Skin epidermis (tissue), 12 donors: ENCODE measurements at regions not wholly inside any gene's neighbourhood (a gene's known extent, or its start where the extent isn't known, plus 50 kb on each side); places are given as distances from the start of the nearest gene placed in this dataset.
"Not testable (repeated sequence)": the region's sequence is repeated elsewhere in the genome, so short reads cannot be mapped to it uniquely, and the experiment has no call there.

ENCODE experiments used
- H3K27ac ChIP-seq, 21 experiments: fragments of 200-600 bp; sonication (generic) in 11 of 21; one replicate each; pipeline ENCODE4 v1.5.0; 2020; ENCODE audit warnings: mild to moderate bottlenecking in 3 of 21, inconsistent platforms in 2 of 21, moderate library complexity in 2 of 21
- H3K4me3 ChIP-seq, 7 experiments: fragments of 200-600 bp; sonication (generic) in 2 of 7; one replicate each; pipeline ENCODE4 v1.5.0; 2020; ENCODE audit warnings: inconsistent platforms in 2 of 7, mild to moderate bottlenecking in 2 of 7, moderate library complexity in 1 of 7

DNA sequence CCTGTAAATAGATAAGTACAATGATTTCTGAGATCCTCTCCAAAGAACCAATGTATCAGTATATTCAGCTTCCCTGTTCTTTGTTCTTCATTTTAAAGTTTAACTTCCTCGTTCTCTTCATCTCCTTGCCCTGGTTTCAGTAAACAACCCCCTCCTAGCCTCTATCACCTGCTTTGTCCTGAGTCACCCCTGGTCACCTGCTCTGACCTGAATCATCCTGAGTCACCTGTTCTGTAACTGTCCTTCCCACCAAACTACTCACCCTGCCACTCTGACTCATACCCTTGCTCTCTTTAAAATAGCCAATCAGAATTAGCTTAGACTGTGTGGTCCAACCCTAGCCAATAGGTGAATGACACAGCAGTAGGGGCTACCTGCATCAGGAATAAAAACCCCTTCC lies 313.0 kb upstream of the LRRC3B start:
- H3K27ac ChIP-seq, H3K4me3 ChIP-seq: not testable (repeated sequence)

DNA sequence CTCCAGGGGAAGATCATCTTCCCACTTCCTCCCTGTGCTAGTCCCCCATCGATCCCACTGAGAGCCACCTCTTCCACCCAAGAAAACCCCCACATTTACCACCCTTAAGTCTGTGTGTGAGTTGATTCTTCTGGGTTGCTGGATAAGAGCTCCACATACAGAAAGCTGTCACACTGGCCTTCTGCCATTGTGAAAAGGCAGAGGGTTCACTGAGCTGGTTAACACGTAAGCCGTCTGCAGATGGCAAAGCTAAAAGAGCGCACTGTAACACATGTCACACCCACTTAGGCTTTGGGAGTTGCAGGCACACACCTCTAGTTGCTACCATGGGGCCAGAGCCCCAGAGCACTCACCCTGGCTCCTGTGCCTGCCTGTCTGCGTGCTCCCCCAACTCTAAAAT lies 309.8 kb upstream of the LRRC3B start:
- H3K4me3 ChIP-seq: no peak overlapping the region
- H3K27ac ChIP-seq: no peak overlapping the region

DNA sequence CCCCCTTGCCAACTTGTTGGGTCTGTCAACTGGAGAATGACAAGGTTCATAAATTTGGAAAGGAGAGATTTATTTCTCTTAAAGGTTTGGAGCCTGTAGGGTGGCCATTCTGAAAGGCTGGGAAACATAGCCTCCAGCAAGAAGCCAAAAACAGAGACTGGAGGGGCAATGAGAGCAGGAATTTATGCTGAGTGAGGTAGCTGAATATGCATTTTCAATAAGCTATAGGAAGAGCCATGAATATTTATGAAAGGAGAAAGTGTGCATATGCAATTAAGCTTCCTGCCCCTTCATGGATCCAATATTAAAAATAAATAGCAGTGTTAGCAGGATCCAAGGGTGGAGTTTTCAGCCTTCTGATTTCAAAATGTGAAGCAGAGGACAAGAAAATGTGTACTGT lies 306.1 kb upstream of the LRRC3B start:
- Histone ChIP-seq H3K27ac (no peak overlapping the region), H3K4me3 (no peak overlapping the region)

DNA sequence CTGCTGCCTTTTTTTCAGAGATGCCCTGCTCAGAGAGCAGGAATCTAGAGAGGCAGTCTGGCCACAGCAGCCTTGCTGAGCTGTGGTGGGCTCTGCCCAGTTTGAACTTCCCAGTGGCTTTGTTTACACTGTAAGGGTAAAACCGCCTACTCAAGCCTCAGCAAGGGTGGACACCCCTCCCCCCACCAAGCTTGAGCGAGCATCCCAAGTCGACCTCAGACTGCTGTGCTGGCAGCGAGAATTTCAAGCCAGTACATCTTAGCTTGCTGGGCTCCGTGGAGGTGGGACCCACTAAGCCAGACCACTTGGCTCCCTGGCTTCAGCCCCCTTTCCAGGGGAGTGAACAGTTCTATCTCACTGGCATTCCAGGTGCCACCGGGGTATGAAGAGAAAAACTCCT lies 298.8 kb upstream of the LRRC3B start:
- not testable (repeated sequence) for H3K27ac ChIP-seq, H3K4me3 ChIP-seq

DNA sequence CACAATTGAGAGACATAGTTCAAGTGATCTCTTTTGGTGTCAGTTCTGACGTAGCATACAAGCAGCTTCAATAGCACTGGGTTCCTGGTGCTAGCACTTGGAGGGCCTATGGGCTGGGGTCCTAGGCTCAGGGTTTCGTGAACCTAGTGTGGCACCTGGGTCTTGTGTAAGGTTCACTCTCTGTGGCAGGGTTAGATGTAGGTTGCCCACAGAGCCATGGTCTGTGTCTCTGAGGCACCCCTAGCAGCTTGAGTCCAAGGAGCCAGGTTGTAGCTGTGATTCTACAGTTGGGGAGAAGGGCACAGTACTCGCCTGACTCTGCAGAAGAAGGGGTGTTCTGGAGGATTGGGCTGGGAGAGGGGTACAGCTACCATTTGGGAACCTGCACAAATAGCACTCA lies 282.6 kb upstream of the LRRC3B start:
- Histone ChIP-seq H3K4me3 (no peak overlapping the region), H3K27ac (no peak overlapping the region)

DNA sequence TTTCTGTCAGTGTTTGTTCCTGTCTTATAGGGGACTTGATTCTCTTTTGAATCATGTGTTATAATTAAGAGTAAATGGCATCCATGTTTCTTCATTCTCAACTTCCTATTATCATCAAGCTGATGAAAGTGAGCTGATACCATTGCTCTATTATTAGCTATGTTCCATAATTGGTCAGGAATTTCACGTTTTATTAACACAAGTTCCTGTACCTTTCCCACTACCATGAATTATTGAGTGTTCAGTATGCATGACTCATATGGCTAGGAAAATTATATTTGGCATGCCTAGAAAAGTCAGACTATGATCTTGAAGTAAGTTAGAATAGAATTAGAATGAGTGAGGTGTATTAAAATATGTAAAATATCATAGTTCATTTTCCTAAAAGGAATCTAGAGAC lies 278.9 kb upstream of the LRRC3B start:
- H3K27ac ChIP-seq: no peak overlapping the region
- no peak overlapping the region for H3K4me3 ChIP-seq

DNA sequence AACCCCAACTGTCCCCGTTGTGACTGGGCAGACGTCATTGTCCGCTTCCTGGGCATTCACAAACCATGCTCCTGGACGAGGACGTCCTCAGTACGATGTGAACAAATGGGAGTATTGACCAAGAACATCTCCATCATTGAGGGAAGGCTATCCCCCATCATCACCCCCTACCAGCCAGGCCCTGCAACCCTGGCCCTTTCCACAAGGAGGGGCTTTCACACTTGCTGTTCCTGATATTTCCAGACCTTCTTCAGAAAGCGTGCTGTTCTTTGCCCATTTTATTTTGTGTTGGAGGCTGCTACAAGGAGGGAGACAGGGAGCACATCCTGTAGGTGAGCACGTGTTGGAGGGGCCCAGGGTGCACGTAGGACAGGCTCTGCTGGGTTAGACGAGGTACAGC lies 277.0 kb upstream of the LRRC3B start:
- Histone ChIP-seq H3K4me3 (no peak overlapping the region), H3K27ac (no peak overlapping the region)

DNA sequence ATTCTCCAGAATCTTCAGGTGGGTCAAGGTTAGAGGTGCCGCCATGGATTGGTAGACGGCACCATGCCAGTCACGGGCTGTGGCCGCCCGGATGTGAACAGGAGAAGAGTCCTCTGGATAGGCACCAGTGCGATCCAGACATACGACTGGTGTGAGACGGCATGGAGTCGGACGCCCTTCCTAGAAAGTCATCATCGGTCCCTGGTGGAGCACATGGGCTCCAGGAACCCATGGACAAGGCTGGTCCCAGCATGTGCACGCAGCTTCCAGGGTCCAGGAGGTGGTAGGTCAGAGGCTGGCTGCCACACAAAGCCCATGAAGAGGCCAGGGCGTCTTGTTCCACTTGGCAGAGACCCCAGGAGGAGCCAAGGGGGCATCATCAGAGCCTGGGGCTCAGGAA lies 276.1 kb upstream of the LRRC3B start:
- no peak overlapping the region for H3K27ac ChIP-seq

DNA sequence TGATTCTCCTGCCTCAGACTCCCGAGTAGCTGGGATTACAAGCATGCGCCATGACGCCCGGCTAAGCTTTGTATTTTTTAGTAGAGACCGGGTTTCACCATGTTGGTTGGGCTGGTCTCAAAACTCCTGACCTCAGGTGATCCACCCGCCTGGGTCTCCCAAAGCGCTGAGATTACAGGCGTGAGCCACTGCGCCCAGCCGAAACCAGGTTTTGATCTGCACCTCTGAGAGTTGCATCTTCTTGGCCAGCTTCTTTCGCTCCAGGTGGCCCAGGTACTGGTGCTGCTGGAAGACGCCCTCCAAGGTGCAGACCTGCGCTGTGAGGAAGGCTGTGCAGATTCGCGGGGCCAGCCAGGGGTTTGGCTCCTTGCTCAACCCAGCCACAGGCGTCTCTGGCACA lies 275.4 kb upstream of the LRRC3B start:
- Histone ChIP-seq H3K4me3 (no peak overlapping the region), H3K27ac (no peak overlapping the region)

More for the DNA sequence above, 276.1 kb upstream of the LRRC3B start:
- H3K4me3 ChIP-seq: no peak overlapping the region

DNA sequence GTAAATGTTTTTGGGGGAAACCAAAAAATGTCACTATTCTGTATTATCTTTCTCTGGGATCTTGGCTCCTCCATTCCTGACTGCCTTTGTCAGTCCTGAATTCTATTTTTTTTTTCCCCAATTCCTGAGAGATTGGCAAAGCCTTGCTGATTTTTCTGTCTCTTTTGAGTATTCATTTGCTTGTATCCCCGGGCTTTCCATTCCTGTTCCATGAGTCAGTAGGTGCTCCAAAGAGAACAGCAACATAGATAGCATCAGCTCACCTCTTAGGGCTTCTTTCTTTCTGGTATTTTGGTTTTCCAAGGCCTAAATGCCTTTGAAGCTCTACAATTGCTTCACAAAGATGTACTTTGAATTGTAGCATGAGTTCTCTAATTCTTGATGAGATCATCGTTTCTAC lies 271.7 kb upstream of the LRRC3B start:
- no peak overlapping the region for H3K4me3 ChIP-seq
- H3K27ac ChIP-seq: no peak overlapping the region

DNA sequence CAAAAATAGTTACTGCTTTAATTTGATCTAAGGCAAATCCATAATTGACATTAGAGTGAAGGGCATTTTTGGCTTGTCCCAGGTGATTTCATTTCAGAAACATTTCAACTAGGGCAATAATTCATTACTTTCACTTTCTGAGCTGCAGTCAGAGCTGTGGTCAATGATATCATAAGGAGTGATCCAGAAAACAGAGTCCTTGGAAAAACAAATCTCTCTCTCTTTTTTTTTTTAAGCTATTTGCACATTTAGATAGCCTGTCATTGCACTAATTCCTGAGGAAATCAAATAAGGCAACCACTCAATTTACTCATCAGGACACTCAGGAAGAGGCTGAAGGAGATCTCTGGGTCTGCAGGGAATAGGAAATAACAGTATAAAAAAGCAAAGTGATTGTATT lies 269.5 kb upstream of the LRRC3B start:
- Histone ChIP-seq H3K27ac (no peak overlapping the region), H3K4me3 (no peak overlapping the region)

DNA sequence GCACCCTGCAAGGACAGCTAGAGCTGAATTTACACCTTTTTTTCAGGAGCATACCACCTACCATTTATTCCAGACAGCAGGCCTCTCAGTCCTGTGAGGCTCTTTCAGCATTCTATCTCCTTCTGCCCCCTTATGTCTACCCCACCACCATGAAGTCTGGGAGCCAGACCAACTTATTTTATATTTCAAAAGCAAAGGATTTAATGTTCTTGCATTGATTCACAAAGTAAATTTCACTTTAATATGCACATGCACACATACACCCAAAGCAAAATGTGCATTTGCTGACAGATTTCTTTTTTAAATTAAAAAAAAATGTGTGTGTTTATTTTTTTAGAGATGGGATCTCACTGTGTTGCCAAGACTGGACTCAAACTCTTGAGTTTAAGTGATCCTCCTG lies 264.2 kb upstream of the LRRC3B start:
- Histone ChIP-seq H3K4me3 (no peak overlapping the region), H3K27ac (no peak overlapping the region)

DNA sequence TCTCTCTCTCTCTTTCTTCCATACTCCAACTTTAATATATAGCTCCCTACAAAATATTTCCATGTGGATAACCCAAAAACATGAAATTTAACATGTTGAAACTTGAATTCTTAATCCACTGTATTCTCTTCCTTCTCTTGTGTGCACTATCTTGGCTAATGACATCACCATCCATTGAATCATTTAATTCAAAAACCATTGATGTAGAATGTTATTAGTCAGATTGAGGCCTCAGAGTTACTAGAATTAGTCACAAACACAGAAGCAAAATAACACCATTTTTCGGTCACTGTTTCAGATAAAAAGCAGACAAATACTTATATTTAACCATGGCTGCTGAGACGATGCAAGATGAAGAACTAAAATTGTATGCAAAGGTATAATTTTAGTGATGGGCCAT lies 256.9 kb upstream of the LRRC3B start:
- H3K4me3 ChIP-seq: no peak overlapping the region
- H3K27ac ChIP-seq: no peak overlapping the region

DNA sequence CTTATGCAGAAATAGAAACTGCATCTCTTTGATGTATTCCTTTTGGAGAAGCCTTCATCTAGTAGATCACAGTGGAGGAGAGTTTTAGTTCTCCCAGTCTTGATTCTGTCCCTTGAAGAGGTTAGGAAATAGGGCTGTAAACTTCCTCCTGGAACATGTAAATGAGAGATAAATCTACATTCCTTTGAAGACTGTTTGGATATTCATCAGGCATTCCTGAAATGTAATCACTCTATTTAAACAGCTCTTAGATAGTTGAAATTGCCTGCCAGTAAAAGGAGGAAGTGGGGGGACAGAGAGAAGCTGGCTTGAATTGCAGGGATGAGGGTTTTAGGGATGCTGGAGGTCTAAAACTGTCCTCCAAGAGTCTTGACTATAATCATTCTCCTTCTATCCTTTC lies 254.3 kb upstream of the LRRC3B start:
- Histone ChIP-seq H3K4me3 (no peak overlapping the region), H3K27ac (no peak overlapping the region)

DNA sequence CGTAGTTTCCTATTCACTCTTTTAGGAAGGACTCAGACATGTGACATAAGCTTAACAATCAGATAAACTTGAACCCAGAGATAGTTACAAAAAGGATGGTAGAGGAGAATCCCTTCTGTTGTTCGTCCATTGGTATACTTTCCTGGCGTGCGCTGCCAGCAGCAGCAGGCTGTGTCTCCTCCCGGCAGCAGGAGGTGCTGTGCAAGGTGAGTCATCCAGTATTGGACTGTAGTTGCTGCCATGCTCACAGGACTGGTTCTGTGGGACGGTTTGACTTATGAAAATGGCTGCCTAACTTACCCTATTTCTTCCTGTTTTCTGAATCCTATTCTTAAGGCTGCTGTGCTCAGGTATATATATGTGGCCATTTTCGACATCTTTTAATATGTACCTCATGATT lies 253.4 kb upstream of the LRRC3B start:
- H3K4me3 ChIP-seq: no peak overlapping the region
- no peak overlapping the region for H3K27ac ChIP-seq

DNA sequence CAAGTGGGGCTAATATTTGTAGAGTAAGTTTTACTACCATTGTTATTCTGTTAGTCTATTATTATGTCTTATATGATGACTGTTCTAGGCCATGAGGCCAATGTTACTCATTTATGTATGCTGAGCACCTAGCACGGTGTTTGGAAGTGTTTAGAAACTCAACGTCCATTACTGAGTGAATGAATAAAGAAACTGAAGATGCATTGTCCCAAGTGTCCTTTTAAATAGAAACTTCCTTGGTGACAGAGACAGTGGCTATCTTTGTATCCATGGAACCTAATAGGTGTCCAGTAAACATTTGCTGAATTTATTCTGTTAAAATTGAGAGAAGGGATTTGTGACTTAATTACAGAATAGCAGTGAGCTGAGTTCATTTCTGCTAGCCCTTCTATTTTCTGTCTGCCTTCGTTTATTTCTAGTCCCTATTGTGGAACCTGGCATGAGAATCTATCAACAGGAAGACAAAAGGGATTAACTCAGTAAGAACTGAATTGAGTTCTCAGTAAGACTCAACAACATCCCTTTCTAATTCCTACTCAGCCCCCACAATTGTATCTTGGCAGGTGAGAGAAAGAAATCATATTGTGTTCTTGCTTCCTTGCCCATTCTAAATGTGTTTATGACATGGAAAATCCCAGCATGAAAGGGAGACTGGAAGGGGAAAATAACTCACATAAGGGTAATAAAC lies 246.6 kb upstream of the LRRC3B start:
- H3K27ac ChIP-seq: no peak overlapping the region

DNA sequence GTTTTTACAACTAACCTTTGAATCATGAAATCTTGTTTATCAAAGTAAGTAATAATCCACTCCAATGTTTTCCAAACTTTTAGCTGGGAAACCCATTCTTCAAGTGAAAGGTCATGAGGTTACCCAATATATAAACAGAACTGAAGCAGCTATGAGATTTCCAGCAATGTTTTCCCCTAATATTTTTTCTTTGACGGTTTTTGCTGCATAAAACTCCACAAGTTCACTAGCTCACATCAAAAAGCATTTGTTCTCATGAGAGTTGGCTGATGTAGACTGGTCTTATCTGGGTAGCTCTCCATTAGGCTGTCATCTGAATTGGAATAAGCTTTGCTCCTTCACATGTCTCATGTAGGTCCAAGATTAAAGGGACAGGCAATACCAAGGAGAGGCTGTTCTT lies 241.2 kb upstream of the LRRC3B start:
- H3K4me3 ChIP-seq: no peak overlapping the region
- H3K27ac ChIP-seq: no peak overlapping the region

More for the DNA sequence above, 246.6 kb upstream of the LRRC3B start:
- no peak overlapping the region for H3K4me3 ChIP-seq

DNA sequence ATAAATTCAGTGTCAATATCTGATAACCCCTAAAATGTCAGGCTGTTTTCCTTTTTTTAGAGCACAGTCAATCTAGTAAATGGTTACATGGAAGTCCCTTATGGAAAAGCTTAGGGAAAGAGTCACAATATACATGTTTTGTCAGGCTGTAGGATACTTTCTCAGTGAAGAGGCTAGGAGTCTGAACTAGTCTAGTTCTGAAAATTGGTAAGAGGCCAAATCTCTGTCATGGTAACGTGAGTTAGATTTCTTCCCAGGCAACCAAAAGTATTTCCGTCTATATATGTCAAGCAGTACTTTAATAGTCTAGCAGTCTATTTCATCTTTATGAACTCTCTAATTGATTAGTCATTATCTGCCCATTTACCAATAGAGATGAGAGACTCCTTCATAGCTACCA lies 215.9 kb upstream of the LRRC3B start:
- Histone ChIP-seq H3K4me3 (no peak overlapping the region), H3K27ac (no peak overlapping the region)

DNA sequence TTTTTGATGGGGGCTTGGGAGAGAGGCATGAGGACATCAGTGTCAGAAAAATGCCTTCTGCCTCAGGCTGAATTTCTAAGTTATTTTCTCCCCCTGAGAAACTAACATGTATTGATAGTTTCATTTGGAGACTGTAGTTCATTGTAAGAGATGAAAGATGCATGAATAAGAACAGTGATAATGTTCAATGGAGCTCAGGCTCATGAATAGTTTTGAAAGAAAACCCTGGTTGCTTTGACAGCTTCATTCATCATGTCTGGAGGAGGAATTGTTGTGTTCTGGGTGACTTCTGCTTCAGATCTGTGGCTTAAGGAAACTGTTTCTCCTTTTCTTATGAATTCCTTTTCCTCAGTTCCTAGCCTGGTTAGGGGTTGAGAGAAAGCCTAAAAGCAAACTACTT lies 204.0 kb upstream of the LRRC3B start:
- H3K27ac ChIP-seq: no peak overlapping the region
- H3K4me3 ChIP-seq: no peak overlapping the region

DNA sequence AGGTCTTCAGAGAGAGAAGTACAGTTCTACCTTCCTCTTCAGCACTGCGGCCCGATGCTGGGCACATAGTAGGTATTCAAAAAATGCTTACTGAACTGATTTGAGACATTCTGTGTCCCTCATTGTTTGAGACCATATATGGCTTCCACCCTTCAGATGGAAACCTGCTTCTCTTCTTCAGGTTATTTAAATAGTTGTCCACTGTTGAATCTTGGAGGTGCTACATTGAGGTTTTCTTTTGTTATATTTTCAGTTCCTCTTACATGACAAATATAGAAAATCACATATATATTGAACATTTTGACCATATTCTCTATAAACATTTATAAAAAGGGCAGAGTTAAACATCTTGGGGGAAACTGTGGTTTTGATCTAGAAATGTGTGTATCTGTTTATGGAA lies 200.2 kb upstream of the LRRC3B start:
- no peak overlapping the region for H3K4me3 ChIP-seq

DNA sequence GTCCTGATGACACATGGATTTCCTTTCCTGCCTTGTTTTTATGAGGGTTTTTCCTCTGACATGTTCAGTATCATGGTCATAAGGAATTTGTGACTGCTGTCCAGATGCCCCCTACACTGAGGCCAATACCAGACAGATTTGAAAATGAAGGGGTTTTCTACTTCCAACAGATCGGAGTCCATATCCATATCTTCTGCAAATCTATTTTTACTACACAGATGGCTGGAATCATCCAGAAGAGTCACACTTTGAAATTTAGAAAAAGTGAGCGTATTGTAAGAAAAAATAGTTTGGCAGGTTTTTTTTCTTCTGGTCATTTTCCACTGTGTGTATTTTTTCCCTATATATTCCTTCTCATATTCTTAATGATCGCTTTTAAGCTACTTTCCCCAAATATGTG lies 197.5 kb upstream of the LRRC3B start:
- Histone ChIP-seq H3K27ac (no peak overlapping the region), H3K4me3 (no peak overlapping the region)

More for the DNA sequence above, 200.2 kb upstream of the LRRC3B start:
- no peak overlapping the region for H3K27ac ChIP-seq

DNA sequence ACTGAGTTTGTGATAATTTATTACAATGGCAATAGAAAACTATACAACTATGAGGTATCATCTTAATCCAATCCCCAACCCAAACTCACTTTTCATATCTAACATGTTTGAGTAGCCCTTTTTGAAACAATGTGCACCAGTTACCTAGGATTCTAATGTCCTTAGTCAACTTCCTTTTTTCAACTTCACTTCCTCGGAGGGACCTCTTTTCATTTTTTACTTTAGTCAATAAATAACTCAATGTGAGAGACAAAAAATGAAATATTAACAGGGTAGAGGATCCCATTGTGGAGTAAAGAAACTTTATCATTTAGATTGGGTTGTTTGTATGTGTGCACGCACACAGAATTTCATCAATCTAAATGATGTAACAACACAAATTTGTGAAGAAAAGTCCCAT lies 193.6 kb upstream of the LRRC3B start:
- no peak overlapping the region for H3K4me3 ChIP-seq
- H3K27ac ChIP-seq: no peak overlapping the region
